PC-3 (cell line): ENCODE measurements at regions not wholly inside any gene's neighbourhood (a gene's known extent, or its start where the extent isn't known, plus 50 kb on each side); places are given as distances from the start of the nearest gene placed in this dataset.

Source experiments
- ATAC-seq: fragments of 200-7000 bp; cut with Tn5 transposase; 2 replicates; pipeline ENCODE4 v1.9.1; 2020; ENCODE audit warnings: mild to moderate bottlenecking, moderate library complexity
- BruUV-seq: library from RNA; stranded (reverse); fragments of 400-500 nt; replicated peaks from 2 replicates; lab custom pipeline; 2021; lab: Mats Ljungman, UMichigan
- CTCF ChIA-PET: fragments of 300-600 bp; sonication (Branson Sonifier 250); formaldehyde crosslinking; loops from one replicate; lab custom pipeline; 2022; ENCODE audit warnings: antibody characterized with exemption; lab: Charles Lee
- POLR2A ChIA-PET: fragments of 300-600 bp; sonication (Branson Sonifier 250); formaldehyde crosslinking; loops from one replicate; lab custom pipeline; 2022; ENCODE audit warnings: antibody characterized with exemption; ENCODE audit not compliant: unreplicated experiment; lab: Charles Lee
- DNase-seq: peaks from one replicate; pipeline ENCODE4 v3.0.0-alpha.2; 2015
- H2AFZ ChIP-seq: fragments of 300-600 bp; sonication (generic); 2 replicates; pipeline ENCODE4 v1.6.0; 2016; ENCODE audit warnings: antibody characterized with exemption, low read length
- H3F3A ChIP-seq: fragments of 300-600 bp; sonication (generic); one replicate; pipeline ENCODE4 v1.6.0; 2017; ENCODE audit warnings: antibody characterized with exemption, low read length, control low read depth, mild to moderate bottlenecking; ENCODE audit not compliant: unreplicated experiment
- H3K27ac ChIP-seq: fragments of 300-600 bp; sonication (generic); 2 replicates; pipeline ENCODE4 v1.5.1; 2016; ENCODE audit warnings: mild to moderate bottlenecking, low read length
- H3K27me3 ChIP-seq: fragments of 300-600 bp; sonication (generic); 2 replicates; pipeline ENCODE4 v1.6.1; 2016; ENCODE audit warnings: low read length, mixed read lengths
- H3K36me3 ChIP-seq: fragments of 300-600 bp; sonication (generic); 2 replicates; pipeline ENCODE4 v1.6.1; 2016; ENCODE audit warnings: low read depth, mixed run types, low read length, mixed read lengths
- H3K4me1 ChIP-seq: fragments of 300-600 bp; sonication (generic); 2 replicates; pipeline ENCODE4 v1.5.1; 2016; ENCODE audit warnings: low read length; ENCODE audit not compliant: insufficient read depth
- H3K4me2 ChIP-seq: fragments of 300-600 bp; sonication (generic); 2 replicates; pipeline ENCODE4 v1.6.0; 2016; ENCODE audit warnings: low read length
- H3K4me3 ChIP-seq: fragments of 300-600 bp; sonication (generic); 2 replicates; pipeline ENCODE4 v1.5.1; 2016; ENCODE audit warnings: mild to moderate bottlenecking, low read length, mixed read lengths
- H3K79me2 ChIP-seq: fragments of 300-600 bp; sonication (generic); 2 replicates; pipeline ENCODE4 v1.6.1; 2017; ENCODE audit warnings: low read length, mixed read lengths
- H3K9ac ChIP-seq: fragments of 300-600 bp; sonication (generic); 2 replicates; pipeline ENCODE4 v1.6.0; 2016; ENCODE audit warnings: mild to moderate bottlenecking, low read length
- H3K9me2 ChIP-seq: fragments of 300-600 bp; sonication (generic); replicated peaks from 2 replicates; pipeline ENCODE4 v1.6.1; 2016; ENCODE audit warnings: mixed run types, low read length, mixed read lengths
- H3K9me3 ChIP-seq: fragments of 300-600 bp; sonication (generic); 2 replicates; pipeline ENCODE4 v1.6.1; 2016; ENCODE audit warnings: low read length, mixed read lengths
- H4K20me1 ChIP-seq: fragments of 300-600 bp; sonication (generic); 2 replicates; pipeline ENCODE4 v1.6.1; 2016; ENCODE audit warnings: low read length, mixed read lengths
- EZH2 ChIP-seq: fragments of 300-600 bp; sonication (generic); IDR thresholded peaks from one replicate; pipeline ENCODE4 v1.6.1; 2017; ENCODE audit warnings: antibody characterized with exemption, mild to moderate bottlenecking, low read length; ENCODE audit not compliant: unreplicated experiment
- EZH2phosphoT487 ChIP-seq: fragments of 300-600 bp; sonication (generic); IDR thresholded peaks from 2 replicates; pipeline ENCODE4 v1.6.1; 2018; ENCODE audit warnings: mild to moderate bottlenecking, antibody characterized with exemption, low read length, borderline replicate concordance
- intact Hi-C: fragments of 100-400 bp; cut with micrococcal nuclease; formaldehyde crosslinking; loops from 2 replicates; pipeline ENCODE4 v1.9.0; 2023
- TF ChIP-seq, protein P1 (sequence below): fragments of 300-600 bp; sonication (generic); conservative IDR thresholded peaks from 2 replicates; pipeline ENCODE4 v1.5.1; 2017; ENCODE audit warnings: antibody characterized with exemption, low read depth, mild to moderate bottlenecking, low read length

GRCh38 chr14:65939184-65939583, 526.7 kb downstream of the FUT8 start:
- no peak for DNase-seq

DNA sequence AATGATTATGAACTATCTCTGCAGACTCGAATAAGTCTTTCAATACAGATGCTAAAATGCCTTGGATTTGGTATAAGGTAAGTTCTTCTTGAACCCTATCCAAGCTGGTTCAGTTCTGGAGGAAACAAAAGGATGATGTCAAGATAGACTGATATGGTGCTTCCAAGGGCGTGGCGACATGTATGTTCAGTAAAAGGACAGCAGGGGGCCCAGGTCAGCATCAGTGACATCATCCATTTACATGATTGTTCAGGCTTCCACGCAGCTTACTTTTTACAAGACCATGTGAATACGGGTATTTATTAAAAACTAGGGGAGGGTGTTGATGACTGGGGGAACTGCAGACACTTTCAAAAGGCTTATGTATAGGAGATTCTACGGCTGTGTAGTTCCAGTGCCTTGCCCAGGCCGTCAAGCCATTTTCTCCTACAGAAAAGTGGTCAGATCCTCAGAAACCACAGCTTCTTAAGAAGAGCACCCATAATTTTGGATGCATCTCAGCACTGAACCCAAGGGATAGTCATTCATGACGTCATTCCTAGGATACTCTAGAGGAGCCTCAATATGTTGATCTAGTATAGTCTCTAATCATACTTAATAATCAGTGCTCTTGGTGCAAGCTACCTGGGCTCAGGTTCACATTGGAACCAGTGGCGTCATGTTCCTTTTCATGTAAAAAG, 527.7 kb downstream of the FUT8 start:
- no peak for TF ChIP-seq EZH2
- TF ChIP-seq, protein P1, sequence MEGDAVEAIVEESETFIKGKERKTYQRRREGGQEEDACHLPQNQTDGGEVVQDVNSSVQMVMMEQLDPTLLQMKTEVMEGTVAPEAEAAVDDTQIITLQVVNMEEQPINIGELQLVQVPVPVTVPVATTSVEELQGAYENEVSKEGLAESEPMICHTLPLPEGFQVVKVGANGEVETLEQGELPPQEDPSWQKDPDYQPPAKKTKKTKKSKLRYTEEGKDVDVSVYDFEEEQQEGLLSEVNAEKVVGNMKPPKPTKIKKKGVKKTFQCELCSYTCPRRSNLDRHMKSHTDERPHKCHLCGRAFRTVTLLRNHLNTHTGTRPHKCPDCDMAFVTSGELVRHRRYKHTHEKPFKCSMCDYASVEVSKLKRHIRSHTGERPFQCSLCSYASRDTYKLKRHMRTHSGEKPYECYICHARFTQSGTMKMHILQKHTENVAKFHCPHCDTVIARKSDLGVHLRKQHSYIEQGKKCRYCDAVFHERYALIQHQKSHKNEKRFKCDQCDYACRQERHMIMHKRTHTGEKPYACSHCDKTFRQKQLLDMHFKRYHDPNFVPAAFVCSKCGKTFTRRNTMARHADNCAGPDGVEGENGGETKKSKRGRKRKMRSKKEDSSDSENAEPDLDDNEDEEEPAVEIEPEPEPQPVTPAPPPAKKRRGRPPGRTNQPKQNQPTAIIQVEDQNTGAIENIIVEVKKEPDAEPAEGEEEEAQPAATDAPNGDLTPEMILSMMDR, result peak; percentile 55; the same call in 1 of the 2 replicates
- intact Hi-C loops, result no loop called here
- DNase-seq (peak; percentile 38), ATAC-seq (peak; percentile 60)
- H3K9ac ChIP-seq, result no peak overlapping the region
- H3K27ac ChIP-seq, result no peak overlapping the region
- H3K4me3 ChIP-seq, result no peak overlapping the region
- no peaks in the 10 kb centered on the region for H3K9me2 ChIP-seq
- no peaks in the 10 kb centered on the region for H3K4me1 ChIP-seq
- no TSS peak for BruUV-seq
- POLR2A ChIA-PET, result no interaction called here
- peaks cover 29% of the 10 kb centered on the region for H3K27me3 ChIP-seq
- no peaks in the 10 kb centered on the region for H4K20me1 ChIP-seq
- no peak overlapping the region for H2AFZ ChIP-seq
- H3K79me2 ChIP-seq, result no peaks in the 10 kb centered on the region
- H3K9me3 ChIP-seq, result no peaks in the 10 kb centered on the region
- no peaks in the 10 kb centered on the region for H3K36me3 ChIP-seq
- CTCF ChIA-PET, result no interaction called here
- H3K4me2 ChIP-seq, result no peak overlapping the region
- no peaks in the 10 kb centered on the region for H3F3A ChIP-seq

More at GRCh38 chr14:65939184-65939583, 526.7 kb downstream of the FUT8 start:
- H3K27me3 ChIP-seq, result peaks cover 35% of the 10 kb centered on the region
- H3K27ac ChIP-seq, result no peak overlapping the region
- H4K20me1 ChIP-seq, result no peaks in the 10 kb centered on the region
- no peak overlapping the region for H3K9ac ChIP-seq
- ATAC-seq, result no peak
- H3F3A ChIP-seq, result no peaks in the 10 kb centered on the region
- no peak overlapping the region for H2AFZ ChIP-seq
- H3K4me3 ChIP-seq, result no peak overlapping the region
- H3K9me2 ChIP-seq, result no peaks in the 10 kb centered on the region
- ChIA-PET CTCF (no interaction called here), POLR2A (no interaction called here)
- H3K4me2 ChIP-seq, result no peak overlapping the region
- intact Hi-C loops, result no loop called here
- H3K79me2 ChIP-seq, result no peaks in the 10 kb centered on the region
- H3K36me3 ChIP-seq, result no peaks in the 10 kb centered on the region
- no peak for TF ChIP-seq EZH2
- TF ChIP-seq EZH2phosphoT487, result no peak
- TF ChIP-seq, protein P1, result no peak
- H3K4me1 ChIP-seq, result no peaks in the 10 kb centered on the region
- no peaks in the 10 kb centered on the region for H3K9me3 ChIP-seq
- no TSS peak for BruUV-seq

GRCh38 chr14:65941091-65941490, 528.6 kb downstream of the FUT8 start:
- no peak for DNase-seq
- no peaks in the 10 kb centered on the region for H3K36me3 ChIP-seq
- ChIA-PET POLR2A (interaction anchor here (0.7 kb wide), 1 partner anchor 179 kb away, joined by 3 read pairs; no protein-coding TSS in a partner anchor), CTCF (interaction anchor here (0.8 kb wide), 1 partner anchor 117 kb away, joined by 4 read pairs; no protein-coding TSS in a partner anchor)
- no peak for ATAC-seq
- no peaks in the 10 kb centered on the region for H3K9me2 ChIP-seq
- H2AFZ ChIP-seq, result no peak overlapping the region
- H3F3A ChIP-seq, result no peaks in the 10 kb centered on the region
- peaks cover 27% of the 10 kb centered on the region for H3K27me3 ChIP-seq
- H3K4me3 ChIP-seq, result no peak overlapping the region
- H3K27ac ChIP-seq, result no peak overlapping the region
- H3K4me2 ChIP-seq, result no peak overlapping the region
- no peak overlapping the region for H3K9ac ChIP-seq
- TF ChIP-seq EZH2 (no peak), EZH2phosphoT487 (no peak)
- TF ChIP-seq, protein P1, result no peak
- BruUV-seq, result no TSS peak
- intact Hi-C loops, result no loop called here
- H3K9me3 ChIP-seq, result no peaks in the 10 kb centered on the region
- no peaks in the 10 kb centered on the region for H4K20me1 ChIP-seq
- H3K79me2 ChIP-seq, result no peaks in the 10 kb centered on the region
- H3K4me1 ChIP-seq, result no peaks in the 10 kb centered on the region
